ENCODE measurements at regions not wholly inside any gene's neighbourhood (a gene's known extent, or its start where the extent isn't known, plus 50 kb on each side); places are given as distances from the start of the nearest gene placed in this dataset.

GRCh38 chrX:34365471-34365870 is 233.4 kb upstream of the FAM47A start:
- no peak for DNase-seq (ENCODE audit: low spot score)
- 24% methylated on average over 4 of the region's 4 CpGs for WGBS
- H3K4me1 ChIP-seq (replicated peaks), result no peaks in the 10 kb centered on the region
- no peak overlapping the region for H3K27ac ChIP-seq
- H3K36me3 ChIP-seq, result no peaks in the 10 kb centered on the region
- TF ChIP-seq, protein P1, sequence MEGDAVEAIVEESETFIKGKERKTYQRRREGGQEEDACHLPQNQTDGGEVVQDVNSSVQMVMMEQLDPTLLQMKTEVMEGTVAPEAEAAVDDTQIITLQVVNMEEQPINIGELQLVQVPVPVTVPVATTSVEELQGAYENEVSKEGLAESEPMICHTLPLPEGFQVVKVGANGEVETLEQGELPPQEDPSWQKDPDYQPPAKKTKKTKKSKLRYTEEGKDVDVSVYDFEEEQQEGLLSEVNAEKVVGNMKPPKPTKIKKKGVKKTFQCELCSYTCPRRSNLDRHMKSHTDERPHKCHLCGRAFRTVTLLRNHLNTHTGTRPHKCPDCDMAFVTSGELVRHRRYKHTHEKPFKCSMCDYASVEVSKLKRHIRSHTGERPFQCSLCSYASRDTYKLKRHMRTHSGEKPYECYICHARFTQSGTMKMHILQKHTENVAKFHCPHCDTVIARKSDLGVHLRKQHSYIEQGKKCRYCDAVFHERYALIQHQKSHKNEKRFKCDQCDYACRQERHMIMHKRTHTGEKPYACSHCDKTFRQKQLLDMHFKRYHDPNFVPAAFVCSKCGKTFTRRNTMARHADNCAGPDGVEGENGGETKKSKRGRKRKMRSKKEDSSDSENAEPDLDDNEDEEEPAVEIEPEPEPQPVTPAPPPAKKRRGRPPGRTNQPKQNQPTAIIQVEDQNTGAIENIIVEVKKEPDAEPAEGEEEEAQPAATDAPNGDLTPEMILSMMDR (IDR thresholded peaks at IDR 0.05), result peak in 2 of 4 experiments; percentile 24 to 38
- no peak for TF ChIP-seq POLR2AphosphoS5 (IDR thresholded peaks at IDR 0.05)
- no peaks in the 10 kb centered on the region for H3K9me3 ChIP-seq
- no peak overlapping the region for H3K4me3 ChIP-seq
- no peaks in the 10 kb centered on the region for H3K27me3 ChIP-seq (replicated peaks; ENCODE audit: insufficient read depth)
- intact Hi-C loops (cut with DNase I), result no loop called here

DNA sequence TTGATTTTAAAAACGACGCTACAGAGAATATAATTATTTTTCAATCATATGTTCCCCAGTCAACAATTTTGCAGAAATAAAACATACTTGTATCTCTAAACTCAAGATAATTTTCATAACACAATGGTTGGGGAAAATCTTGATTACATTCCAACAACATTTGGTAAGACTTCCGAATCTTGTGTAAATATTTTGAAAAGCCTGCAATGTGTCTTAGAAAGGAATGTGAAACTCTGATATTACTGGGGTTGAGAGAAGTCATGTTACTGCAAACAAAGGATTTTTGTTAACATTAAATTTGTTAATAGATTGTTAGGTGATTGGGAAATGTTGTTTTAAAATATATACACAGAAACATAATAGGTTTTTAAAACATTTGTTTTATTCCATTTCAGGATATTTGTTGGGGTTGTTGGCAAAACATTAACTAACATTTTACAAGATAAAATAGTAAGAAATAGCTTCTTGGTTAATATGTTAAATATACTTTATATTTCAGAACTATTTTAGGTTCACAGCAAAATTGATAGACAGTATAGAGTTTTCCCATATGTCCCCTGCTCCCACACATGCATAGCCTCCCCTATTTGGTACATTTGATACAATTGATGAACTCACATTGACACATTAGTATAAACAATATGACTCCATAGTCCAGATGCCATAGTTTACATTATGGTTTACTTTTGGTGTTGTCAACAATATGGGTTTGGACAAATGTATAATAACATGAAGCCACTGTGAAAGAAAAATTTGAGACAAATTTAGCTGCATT is 218.6 kb upstream of the FAM47A start:
- Histone ChIP-seq H3K4me1 (replicated peaks) (no peaks in the 10 kb centered on the region), H3K36me3 (no peaks in the 10 kb centered on the region), H3K4me3 (no peak overlapping the region), H3K27ac (no peak overlapping the region), H3K27me3 (replicated peaks; ENCODE audit: insufficient read depth) (no peaks in the 10 kb centered on the region), H3K9me3 (no peaks in the 10 kb centered on the region)
- DNase-seq (ENCODE audit: low spot score), result no peak
- 24% methylated on average over 3 of the region's 3 CpGs for WGBS
- intact Hi-C loops (cut with DNase I), result no loop called here
- TF ChIP-seq POLR2AphosphoS5 (IDR thresholded peaks at IDR 0.05) (no peak), POLR2A (IDR thresholded peaks at IDR 0.05) (no peak)
- TF ChIP-seq, protein P1 (IDR thresholded peaks at IDR 0.05), result no peak

DNA sequence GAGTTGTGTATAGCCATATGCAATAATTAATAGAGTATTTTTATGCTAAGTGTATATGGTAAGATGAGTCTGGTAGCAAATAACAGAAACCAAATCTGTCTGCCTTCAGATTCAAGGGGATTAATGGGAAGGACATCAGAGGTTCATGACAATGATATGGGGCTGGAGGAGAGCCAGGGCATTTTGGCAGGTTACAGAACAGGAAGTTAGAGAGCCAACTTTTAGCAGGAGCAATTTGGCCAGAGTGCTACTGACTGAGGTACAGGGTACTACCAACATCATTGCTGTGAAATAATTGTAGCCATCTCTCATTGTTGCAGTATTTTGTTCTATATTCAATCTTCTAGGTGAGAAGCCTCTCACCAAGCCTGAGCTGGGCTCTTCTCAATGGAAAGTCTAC is 210.9 kb upstream of the FAM47A start:
- no peak overlapping the region for H3K27ac ChIP-seq
- no peaks in the 10 kb centered on the region for H3K9me3 ChIP-seq
- intact Hi-C loops (cut with DNase I), result no loop called here
- H3K27me3 ChIP-seq (replicated peaks; ENCODE audit: insufficient read depth), result no peaks in the 10 kb centered on the region
- TF ChIP-seq, protein P1 (IDR thresholded peaks at IDR 0.05), result no peak
- TF ChIP-seq POLR2A (IDR thresholded peaks at IDR 0.05), result no peak
- no peak for TF ChIP-seq POLR2AphosphoS5 (IDR thresholded peaks at IDR 0.05)
- H3K4me3 ChIP-seq, result no peak overlapping the region
- no peaks in the 10 kb centered on the region for H3K36me3 ChIP-seq
- H3K4me1 ChIP-seq (replicated peaks), result no peaks in the 10 kb centered on the region
- DNase-seq (ENCODE audit: low spot score), result peak; percentile 6

DNA sequence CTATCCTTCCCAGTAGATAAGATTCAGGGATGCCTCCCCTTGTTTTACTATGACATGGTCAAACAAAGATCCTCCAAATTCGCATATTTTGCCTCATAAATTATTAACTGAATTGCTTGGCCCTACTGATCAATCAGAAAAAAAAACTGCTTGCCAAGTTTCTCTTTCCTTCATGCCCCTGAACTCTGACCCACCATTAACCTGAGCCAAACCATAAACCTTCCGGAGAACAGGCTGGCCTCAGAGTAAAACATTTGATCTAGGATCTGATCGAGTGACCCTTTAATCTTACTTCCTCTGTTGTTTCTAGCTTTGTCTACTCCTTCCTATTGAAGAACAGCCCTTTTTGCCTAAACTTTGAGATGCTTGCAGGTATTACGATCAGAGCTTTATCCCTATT is 209.7 kb upstream of the FAM47A start:
- Histone ChIP-seq H3K9me3 (no peaks in the 10 kb centered on the region), H3K36me3 (no peaks in the 10 kb centered on the region), H3K27ac (no peak overlapping the region), H3K4me1 (replicated peaks) (no peaks in the 10 kb centered on the region), H3K4me3 (no peak overlapping the region), H3K27me3 (replicated peaks; ENCODE audit: insufficient read depth) (no peaks in the 10 kb centered on the region)
- WGBS, result 30% methylated on average over 4 of the region's 4 CpGs
- TF ChIP-seq POLR2AphosphoS5 (IDR thresholded peaks at IDR 0.05) (no peak), POLR2A (IDR thresholded peaks at IDR 0.05) (no peak)
- TF ChIP-seq, protein P1 (IDR thresholded peaks at IDR 0.05), result no peak
- intact Hi-C loops (cut with DNase I), result no loop called here
- DNase-seq (ENCODE audit: low spot score), result no peak

- no peaks in the 10 kb centered on the region for H3K27me3 ChIP-seq (replicated peaks; ENCODE audit: insufficient read depth)
- TF ChIP-seq POLR2AphosphoS5 (IDR thresholded peaks at IDR 0.05) (no peak), POLR2A (IDR thresholded peaks at IDR 0.05) (no peak)
- TF ChIP-seq, protein P1 (IDR thresholded peaks at IDR 0.05), result no peak
- no peaks in the 10 kb centered on the region for H3K36me3 ChIP-seq
- no peak for DNase-seq (ENCODE audit: low spot score)
- no peak overlapping the region for H3K27ac ChIP-seq
- H3K4me3 ChIP-seq, result no peak overlapping the region
- intact Hi-C loops (cut with DNase I), result no loop called here
- H3K4me1 ChIP-seq (replicated peaks), result no peaks in the 10 kb centered on the region
- H3K9me3 ChIP-seq, result no peaks in the 10 kb centered on the region
Measured at GRCh38 chrX:34341258-34341657, 209.1 kb upstream of the FAM47A start.

Data from prostate gland (tissue), 2 donors.